GM23338 (cell line): ENCODE measurements at regions not wholly inside any gene's neighbourhood (a gene's known extent, or its start where the extent isn't known, plus 50 kb on each side); places are given as distances from the start of the nearest gene placed in this dataset.

Experiments
- CREB1 ChIP-seq: fragments of 250-450 bp; sonication (Bioruptor Pico); IDR thresholded peaks from 2 replicates; pipeline ENCODE4 v1.5.0; 2020; ENCODE audit warnings: low read depth, mild to moderate bottlenecking, moderate library complexity
- CTCF ChIP-seq, 2 experiments: fragments of 200-600 bp in 1 of 2; sonication (generic) in 1 of 2; conservative IDR thresholded peaks; 2 replicates each; pipeline versions ENCODE4 v1.5.1 to v1.6.1; 2016 to 2017; ENCODE audit warnings: antibody characterized with exemption in 2 of 2, low read depth in 2 of 2, mild to moderate bottlenecking in 2 of 2, moderate library complexity in 1 of 2
- EZH2 ChIP-seq: fragments of 200-600 bp; sonication (generic); IDR thresholded peaks from one replicate; pipeline ENCODE4 v1.8.0; 2017; ENCODE audit warnings: antibody characterized with exemption, mild to moderate bottlenecking, low read depth; ENCODE audit not compliant: unreplicated experiment
- EZH2phosphoT487 ChIP-seq: fragments of 200-600 bp; sonication (generic); IDR thresholded peaks from one replicate; pipeline ENCODE4 v1.8.1; 2018; ENCODE audit warnings: antibody characterized with exemption; ENCODE audit not compliant: unreplicated experiment
- JUNB ChIP-seq: IDR thresholded peaks from one replicate; pipeline ENCODE4 v1.6.1; 2016; ENCODE audit warnings: antibody characterized with exemption; ENCODE audit not compliant: unreplicated experiment
- NANOG ChIP-seq: IDR thresholded peaks from 2 replicates; pipeline ENCODE4 v1.6.1; 2016; ENCODE audit warnings: antibody characterized with exemption, borderline replicate concordance
- POLR2AphosphoS5 ChIP-seq: IDR thresholded peaks from 2 replicates; pipeline ENCODE4 v1.6.1; 2016; ENCODE audit warnings: antibody characterized with exemption, low read depth
- REST ChIP-seq: IDR thresholded peaks from one replicate; pipeline ENCODE4 v1.6.1; 2018; ENCODE audit warnings: antibody characterized with exemption; ENCODE audit not compliant: unreplicated experiment
- STAT1 ChIP-seq: IDR thresholded peaks from one replicate; pipeline ENCODE4 v1.6.1; 2016; ENCODE audit warnings: antibody characterized with exemption; ENCODE audit not compliant: unreplicated experiment
- ZNF114 ChIP-seq: fragments of 250-450 bp; sonication (Bioruptor Pico); IDR thresholded peaks from 2 replicates; pipeline ENCODE4 v1.5.0; 2020; ENCODE audit warnings: mild to moderate bottlenecking, moderate library complexity
- ZNF462 ChIP-seq: fragments of 250-450 bp; sonication (Bioruptor Pico); IDR thresholded peaks from 2 replicates; pipeline ENCODE4 v1.5.0; 2020; ENCODE audit warnings: mild to moderate bottlenecking, moderate library complexity
- TF ChIP-seq, protein P1 (sequence below): IDR thresholded peaks from 2 replicates; pipeline ENCODE4 v1.6.1; 2016; ENCODE audit warnings: antibody characterized with exemption

- TF ChIP-seq STAT1 (no peak), CTCF (conservative IDR thresholded peaks at IDR 0.05; ENCODE audit: low read depth in 2 of 2) (no peak), REST (no peak), EZH2 (no peak), POLR2AphosphoS5 (no peak), CREB1 (CRISPR knock-in tag) (no peak), JUNB (no peak), EZH2phosphoT487 (no peak), ZNF462 (CRISPR knock-in tag) (no peak), ZNF114 (CRISPR knock-in tag) (no peak), NANOG (no peak)
- TF ChIP-seq, protein P1, sequence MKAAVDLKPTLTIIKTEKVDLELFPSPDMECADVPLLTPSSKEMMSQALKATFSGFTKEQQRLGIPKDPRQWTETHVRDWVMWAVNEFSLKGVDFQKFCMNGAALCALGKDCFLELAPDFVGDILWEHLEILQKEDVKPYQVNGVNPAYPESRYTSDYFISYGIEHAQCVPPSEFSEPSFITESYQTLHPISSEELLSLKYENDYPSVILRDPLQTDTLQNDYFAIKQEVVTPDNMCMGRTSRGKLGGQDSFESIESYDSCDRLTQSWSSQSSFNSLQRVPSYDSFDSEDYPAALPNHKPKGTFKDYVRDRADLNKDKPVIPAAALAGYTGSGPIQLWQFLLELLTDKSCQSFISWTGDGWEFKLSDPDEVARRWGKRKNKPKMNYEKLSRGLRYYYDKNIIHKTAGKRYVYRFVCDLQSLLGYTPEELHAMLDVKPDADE, result no peak
Measured at GRCh38 chr2:220272656-220273055, 645.2 kb downstream of the SLC4A3 start.
